GM06990 (cell line): ENCODE measurements at regions not wholly inside any gene's neighbourhood (a gene's known extent, or its start where the extent isn't known, plus 50 kb on each side); places are given as distances from the start of the nearest gene placed in this dataset.

Experiments used
- DNase-seq: peaks from one replicate; pipeline ENCODE4 v3.0.0-alpha.2; 2011; ENCODE audit not compliant: insufficient read length; ENCODE audit errors: extremely low read depth
- H3K27me3 ChIP-seq: replicated peaks from 2 replicates; pipeline ENCODE4 v1.6.0; 2011; ENCODE audit warnings: low read length; ENCODE audit not compliant: control insufficient read depth, insufficient read depth
- H3K36me3 ChIP-seq: 2 replicates; pipeline ENCODE4 v1.5.1; 2011; ENCODE audit warnings: low read length; ENCODE audit not compliant: control insufficient read depth, insufficient read depth
- H3K4me3 ChIP-seq: replicated peaks from 2 replicates; pipeline ENCODE4 v1.5.1; 2011; ENCODE audit warnings: low read depth, mild to moderate bottlenecking, control low read depth, low read length
- TF ChIP-seq, protein P1 (sequence below): IDR thresholded peaks from 2 replicates; pipeline ENCODE4 v1.5.1; 2011; ENCODE audit warnings: low read length, control low read depth, mild to moderate bottlenecking, inconsistent platforms; ENCODE audit not compliant: insufficient read depth, poor library complexity, severe bottlenecking

DNA sequence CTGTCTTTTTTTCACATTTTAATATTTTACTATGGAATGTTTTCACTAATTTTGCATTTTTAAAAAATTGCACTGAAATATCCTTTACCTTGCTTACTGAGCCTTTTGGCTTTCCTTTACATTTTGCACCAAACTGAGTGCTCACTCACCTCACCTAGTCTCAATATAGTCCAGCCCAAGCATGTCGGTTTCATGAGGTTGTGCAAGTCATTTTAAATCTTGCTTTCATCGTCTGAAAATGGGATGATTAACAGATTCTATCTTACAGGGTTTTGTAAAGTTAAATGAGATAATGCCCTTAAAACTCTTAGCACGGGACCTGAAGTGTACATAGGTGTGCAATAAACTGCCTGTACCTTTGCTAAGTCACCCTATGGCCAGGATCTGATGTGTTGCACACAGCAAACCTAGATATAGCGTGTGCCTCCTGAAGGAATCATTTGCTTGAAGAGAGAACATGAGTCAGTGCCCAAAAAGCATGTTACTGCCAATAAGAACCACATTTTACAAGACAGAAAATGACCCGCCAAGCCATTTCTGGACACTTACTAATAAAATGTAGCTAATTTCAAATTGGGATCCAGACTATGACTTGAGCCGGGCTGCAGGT lies 199.8 kb downstream of the JCAD start:
- no peak for DNase-seq
- Histone ChIP-seq H3K27me3 (no peaks in the 10 kb centered on the region; the same call in 1 of the 2 replicates), H3K4me3 (no peak overlapping the region), H3K36me3 (no peaks in the 10 kb centered on the region)
- TF ChIP-seq, protein P1, sequence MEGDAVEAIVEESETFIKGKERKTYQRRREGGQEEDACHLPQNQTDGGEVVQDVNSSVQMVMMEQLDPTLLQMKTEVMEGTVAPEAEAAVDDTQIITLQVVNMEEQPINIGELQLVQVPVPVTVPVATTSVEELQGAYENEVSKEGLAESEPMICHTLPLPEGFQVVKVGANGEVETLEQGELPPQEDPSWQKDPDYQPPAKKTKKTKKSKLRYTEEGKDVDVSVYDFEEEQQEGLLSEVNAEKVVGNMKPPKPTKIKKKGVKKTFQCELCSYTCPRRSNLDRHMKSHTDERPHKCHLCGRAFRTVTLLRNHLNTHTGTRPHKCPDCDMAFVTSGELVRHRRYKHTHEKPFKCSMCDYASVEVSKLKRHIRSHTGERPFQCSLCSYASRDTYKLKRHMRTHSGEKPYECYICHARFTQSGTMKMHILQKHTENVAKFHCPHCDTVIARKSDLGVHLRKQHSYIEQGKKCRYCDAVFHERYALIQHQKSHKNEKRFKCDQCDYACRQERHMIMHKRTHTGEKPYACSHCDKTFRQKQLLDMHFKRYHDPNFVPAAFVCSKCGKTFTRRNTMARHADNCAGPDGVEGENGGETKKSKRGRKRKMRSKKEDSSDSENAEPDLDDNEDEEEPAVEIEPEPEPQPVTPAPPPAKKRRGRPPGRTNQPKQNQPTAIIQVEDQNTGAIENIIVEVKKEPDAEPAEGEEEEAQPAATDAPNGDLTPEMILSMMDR, result no peak

DNA sequence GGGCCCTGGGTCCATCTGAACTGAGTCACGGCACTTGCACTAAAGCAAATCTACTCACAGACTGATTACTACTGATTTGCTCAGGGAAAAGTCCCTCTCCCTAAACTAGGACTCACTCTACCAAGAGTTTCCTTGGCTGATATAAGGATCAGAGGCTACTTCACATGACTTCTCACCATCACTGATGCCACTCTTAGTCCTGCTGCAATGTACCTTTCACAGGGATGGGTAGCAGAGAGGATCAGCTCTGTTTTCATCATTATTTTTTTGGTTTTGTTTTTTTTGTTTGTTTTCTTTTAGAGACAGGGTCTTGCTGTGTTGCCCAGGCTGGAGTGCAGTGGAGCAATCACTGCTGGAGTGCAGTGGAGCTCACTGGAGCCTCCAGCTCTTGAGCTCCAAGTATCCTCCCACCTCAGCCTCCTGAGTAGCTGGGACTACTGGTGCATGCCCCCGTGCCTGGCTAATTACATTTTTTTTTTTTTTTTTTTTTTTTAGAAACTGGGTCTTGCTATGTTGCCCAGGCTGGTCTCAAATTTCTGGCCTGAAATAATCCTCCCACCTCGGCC lies 200.6 kb downstream of the JCAD start:
- no peak for DNase-seq
- Histone ChIP-seq H3K4me3 (no peak overlapping the region), H3K36me3 (no peaks in the 10 kb centered on the region), H3K27me3 (no peaks in the 10 kb centered on the region; the same call in 1 of the 2 replicates)
- TF ChIP-seq, protein P1, result no peak

DNA sequence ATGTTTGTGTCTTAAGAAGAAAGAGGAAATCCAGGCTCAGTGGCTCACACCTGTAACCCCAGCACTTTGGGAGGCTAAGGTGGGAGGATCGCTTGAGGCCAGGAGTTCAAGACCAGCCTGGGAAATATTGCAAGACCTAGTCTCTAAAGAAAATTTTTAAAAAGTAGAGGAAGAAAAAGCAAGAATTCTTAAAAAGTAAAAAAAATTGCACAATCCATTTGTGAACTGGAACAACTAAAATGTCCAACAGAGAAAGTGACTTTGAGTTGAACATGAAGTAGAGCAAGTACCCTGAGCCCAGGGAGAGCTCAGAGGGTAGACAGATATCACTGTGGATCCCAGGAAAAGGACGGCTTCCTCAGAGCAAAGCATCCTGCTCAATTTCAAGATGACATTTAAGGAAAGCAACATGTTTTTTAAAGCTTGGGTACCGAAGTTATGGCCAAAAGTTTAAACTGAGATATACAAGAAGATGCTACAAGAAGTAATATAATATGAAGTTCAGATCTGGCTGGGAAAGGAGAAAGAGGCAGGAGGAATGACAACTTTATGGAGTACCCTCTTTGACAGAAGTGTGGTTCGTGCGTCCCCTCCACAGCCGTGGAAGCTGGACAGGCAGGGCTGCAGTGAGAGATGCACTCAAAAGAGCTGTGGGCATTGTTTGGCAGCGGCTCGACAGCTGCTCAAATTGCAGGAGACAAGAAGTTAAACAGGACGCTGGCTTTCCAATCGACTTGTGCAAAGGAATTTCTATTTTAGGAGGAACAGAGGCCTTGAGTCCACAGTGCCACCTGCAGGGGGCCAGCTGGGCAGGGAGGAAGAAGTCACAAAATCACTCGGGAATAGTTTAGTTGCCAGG lies 201.3 kb downstream of the JCAD start:
- TF ChIP-seq, protein P1, result peak; percentile 14
- DNase-seq, result no peak
- H3K4me3 ChIP-seq, result no peak overlapping the region

DNA sequence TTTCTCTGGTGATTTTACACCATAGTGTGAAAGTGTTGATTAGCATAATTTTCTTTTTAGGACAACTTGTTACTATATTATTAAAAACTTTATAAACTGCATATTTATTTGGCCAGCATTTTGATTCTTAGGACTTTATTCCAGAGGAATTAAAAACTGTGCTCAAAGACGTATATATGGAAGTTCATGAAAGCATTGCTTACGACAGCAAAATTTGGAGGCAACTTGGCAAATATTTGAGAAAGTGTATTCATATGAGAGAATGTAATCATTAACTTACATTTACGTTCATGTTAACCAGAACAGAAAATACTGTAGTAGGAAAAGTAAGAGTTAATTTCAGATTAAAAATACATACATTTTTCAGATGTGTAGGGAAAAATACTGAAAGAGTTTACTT lies 203.1 kb downstream of the JCAD start:
- H3K4me3 ChIP-seq, result no peak overlapping the region
- TF ChIP-seq, protein P1, result no peak
- no peak for DNase-seq
- H3K27me3 ChIP-seq, result no peaks in the 10 kb centered on the region; the same call in 1 of the 2 replicates
- H3K36me3 ChIP-seq, result no peaks in the 10 kb centered on the region

More for the DNA sequence above, 201.3 kb downstream of the JCAD start:
- Histone ChIP-seq H3K27me3 (no peaks in the 10 kb centered on the region; the same call in 1 of the 2 replicates), H3K36me3 (no peaks in the 10 kb centered on the region)

DNA sequence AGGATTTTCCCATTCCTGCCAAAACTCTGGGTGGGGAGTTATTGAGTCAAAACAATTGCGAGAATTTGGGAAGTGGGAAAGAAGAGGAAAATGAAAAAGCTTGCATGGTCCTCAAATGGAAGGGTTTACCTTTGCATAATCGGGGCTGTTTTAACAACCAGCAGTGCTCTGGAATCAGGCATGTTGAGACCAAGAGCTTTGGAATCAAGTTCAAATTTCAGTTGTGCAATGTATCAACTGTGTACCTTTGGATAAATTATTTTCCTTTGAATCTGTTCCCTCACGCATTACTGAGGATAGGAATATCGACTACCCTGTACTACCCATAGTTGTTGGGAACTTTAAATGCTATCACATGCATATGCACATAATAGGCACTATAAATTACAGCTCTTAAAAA lies 205.5 kb downstream of the JCAD start:
- DNase-seq, result no peak
- H3K4me3 ChIP-seq, result no peak overlapping the region
- TF ChIP-seq, protein P1, result no peak
- no peaks in the 10 kb centered on the region for H3K27me3 ChIP-seq
- H3K36me3 ChIP-seq, result no peaks in the 10 kb centered on the region
